Mesenchymal stem cell (in vitro differentiated cells and primary cell): ENCODE measurements at regions not wholly inside any gene's neighbourhood (a gene's known extent, or its start where the extent isn't known, plus 50 kb on each side); places are given as distances from the start of the nearest gene placed in this dataset.

ENCODE experiments used
- DNase-seq: peaks from one replicate; pipeline ENCODE4 v3.0.0-alpha.2; 2013
- H2AFZ ChIP-seq: one replicate; pipeline ENCODE4 v1.6.1; 2013; ENCODE audit warnings: low read depth, mild to moderate bottlenecking, control low read depth, inconsistent platforms, low read length, moderate library complexity
- H2AK5ac ChIP-seq: 2 replicates; pipeline ENCODE4 v1.6.1; 2013; ENCODE audit warnings: low read length, moderate library complexity, mild to moderate bottlenecking, inconsistent platforms; ENCODE audit not compliant: severe bottlenecking
- H2BK120ac ChIP-seq: one replicate; pipeline ENCODE4 v1.6.1; 2013; ENCODE audit warnings: low read depth, mild to moderate bottlenecking, inconsistent platforms, low read length, moderate library complexity
- H2BK12ac ChIP-seq, 2 experiments: one replicate each; pipeline ENCODE4 v1.6.1; 2013; ENCODE audit warnings: inconsistent platforms in 2 of 2, low read length in 2 of 2, mild to moderate bottlenecking in 2 of 2, moderate library complexity in 2 of 2, control low read depth in 1 of 2
- H2BK15ac ChIP-seq: one replicate; pipeline ENCODE4 v1.6.1; 2013; ENCODE audit warnings: mild to moderate bottlenecking, low read depth, inconsistent platforms; ENCODE audit not compliant: poor library complexity, severe bottlenecking
- H2BK5ac ChIP-seq: 2 replicates; pipeline ENCODE4 v1.6.1; 2013; ENCODE audit warnings: low read depth, mild to moderate bottlenecking, low read length, control low read depth, inconsistent platforms; ENCODE audit not compliant: poor library complexity, severe bottlenecking
- H3K14ac ChIP-seq, 2 experiments: one replicate each; pipeline ENCODE4 v1.6.1; 2013; ENCODE audit warnings: inconsistent platforms in 2 of 2, low read length in 2 of 2, control low read depth in 1 of 2, mild to moderate bottlenecking in 1 of 2, moderate library complexity in 1 of 2
- H3K18ac ChIP-seq, 2 experiments: one replicate each; pipeline ENCODE4 v1.6.1; 2013; ENCODE audit warnings: inconsistent platforms in 2 of 2, low read length in 2 of 2, control low read depth in 1 of 2, low read depth in 1 of 2, mild to moderate bottlenecking in 1 of 2
- H3K23ac ChIP-seq, 2 experiments: one replicate each; pipeline ENCODE4 v1.6.1; 2013; ENCODE audit warnings: inconsistent platforms in 2 of 2, low read length in 2 of 2, mild to moderate bottlenecking in 2 of 2, moderate library complexity in 2 of 2, control low read depth in 1 of 2
- H3K27ac ChIP-seq: 2 replicates; pipeline ENCODE4 v1.5.1; 2013; ENCODE audit warnings: mild to moderate bottlenecking, moderate library complexity, low read length, control low read depth, inconsistent platforms; ENCODE audit not compliant: poor library complexity, severe bottlenecking
- H3K27me3 ChIP-seq, 2 experiments: 2 replicates each; pipeline versions ENCODE4 v1.6.1 to v1.7.0; 2013; ENCODE audit warnings: low read length in 2 of 2, mild to moderate bottlenecking in 2 of 2, moderate library complexity in 2 of 2, control low read depth in 1 of 2, inconsistent platforms in 1 of 2; ENCODE audit not compliant: control insufficient read depth in 1 of 2, insufficient read depth in 1 of 2
- H3K36me3 ChIP-seq, 2 experiments: 2 replicates each; pipeline versions ENCODE4 v1.6.1 to v1.7.0; 2013; ENCODE audit warnings: low read length in 2 of 2, control low read depth in 1 of 2, inconsistent platforms in 1 of 2, low read depth in 1 of 2, mild to moderate bottlenecking in 1 of 2; ENCODE audit not compliant: insufficient read depth in 2 of 2, control insufficient read depth in 1 of 2
- H3K4ac ChIP-seq, 2 experiments: one replicate each; pipeline ENCODE4 v1.6.1; 2013; ENCODE audit warnings: inconsistent platforms in 2 of 2, low read length in 2 of 2, mild to moderate bottlenecking in 2 of 2, moderate library complexity in 2 of 2, control low read depth in 1 of 2, low read depth in 1 of 2
- H3K4me1 ChIP-seq: 2 replicates; pipeline ENCODE4 v1.6.1; 2013; ENCODE audit warnings: low read depth, low read length, control low read depth; ENCODE audit not compliant: control insufficient read depth, insufficient read depth
- H3K4me2 ChIP-seq: 2 replicates; pipeline ENCODE4 v1.6.1; 2013; ENCODE audit warnings: low read length, mild to moderate bottlenecking, inconsistent platforms; ENCODE audit not compliant: poor library complexity, severe bottlenecking
- H3K4me3 ChIP-seq, 2 experiments: 2 replicates each; pipeline versions ENCODE4 v1.5.1 to v1.7.0; 2013; ENCODE audit warnings: low read length in 2 of 2, mild to moderate bottlenecking in 2 of 2, control low read depth in 1 of 2, low read depth in 1 of 2; ENCODE audit not compliant: insufficient read depth in 1 of 2
- H3K79me1 ChIP-seq: replicated peaks from 2 replicates; pipeline ENCODE4 v1.6.1; 2013; ENCODE audit warnings: mild to moderate bottlenecking, control low read depth, low read length, inconsistent platforms; ENCODE audit not compliant: poor library complexity, severe bottlenecking
- H3K9ac ChIP-seq: 2 replicates; pipeline ENCODE4 v1.7.0; 2013; ENCODE audit warnings: mild to moderate bottlenecking, low read length, moderate library complexity
- H3K9me3 ChIP-seq: 2 replicates; pipeline ENCODE4 v1.7.0; 2013; ENCODE audit warnings: mild to moderate bottlenecking, low read length; ENCODE audit not compliant: control insufficient read depth
- H4K8ac ChIP-seq: one replicate; pipeline ENCODE4 v1.6.1; 2013; ENCODE audit warnings: inconsistent platforms, mild to moderate bottlenecking, low read length, moderate library complexity
- H4K91ac ChIP-seq: one replicate; pipeline ENCODE4 v1.6.1; 2013; ENCODE audit warnings: mild to moderate bottlenecking, low read length, inconsistent platforms
- WGBS: methylation state at CpG from one replicate; pipeline ENCODE4 v1.1.7; 2013; ENCODE audit warnings: mixed read lengths; 5-methylcytosine and 5-hydroxymethylcytosine counted together

GRCh38 chr11:39780131-39780530 is 1679.3 kb downstream of the LRRC4C start:
- H3K4ac ChIP-seq: no peak overlapping the region
- H4K8ac ChIP-seq: no peak overlapping the region
- H2BK12ac ChIP-seq: no peak overlapping the region
- H3K18ac ChIP-seq: no peak overlapping the region
- no peak overlapping the region for H3K4me3 ChIP-seq
- no peak overlapping the region for H2BK5ac ChIP-seq
- no peak overlapping the region for H2AFZ ChIP-seq
- no peaks in the 10 kb centered on the region for H3K36me3 ChIP-seq
- no peak overlapping the region for H3K14ac ChIP-seq
- H3K27ac ChIP-seq: no peak overlapping the region
- H3K4me1 ChIP-seq: no peaks in the 10 kb centered on the region
- no peak overlapping the region for H4K91ac ChIP-seq
- no peak for DNase-seq
- no peaks in the 10 kb centered on the region for H3K27me3 ChIP-seq
- no peak overlapping the region for H2AK5ac ChIP-seq
- no peak overlapping the region for H2BK15ac ChIP-seq
- H3K23ac ChIP-seq: no peak overlapping the region
- WGBS: 88% methylated on average over 3 of the region's 3 CpGs
- H3K4me2 ChIP-seq: no peak overlapping the region
- H2BK120ac ChIP-seq: no peak overlapping the region
- H3K9me3 ChIP-seq: no peaks in the 10 kb centered on the region
- H3K79me1 ChIP-seq: no peaks in the 10 kb centered on the region
- H3K9ac ChIP-seq: no peak overlapping the region

GRCh38 chr11:39777035-39777434 is 1682.4 kb downstream of the LRRC4C start:
- 100% methylated on average over 2 of the region's 3 CpGs for WGBS
- no peak overlapping the region for H3K4me3 ChIP-seq
- no peaks in the 10 kb centered on the region for H3K27me3 ChIP-seq
- no peaks in the 10 kb centered on the region for H3K4me1 ChIP-seq
- H2BK120ac ChIP-seq: no peak overlapping the region
- no peak overlapping the region for H3K14ac ChIP-seq
- H3K18ac ChIP-seq: no peak overlapping the region
- no peaks in the 10 kb centered on the region for H3K36me3 ChIP-seq
- no peak overlapping the region for H3K4me2 ChIP-seq
- H3K9ac ChIP-seq: no peak overlapping the region
- no peak overlapping the region for H2AK5ac ChIP-seq
- H3K4ac ChIP-seq: no peak overlapping the region
- no peak overlapping the region for H4K91ac ChIP-seq
- H2BK15ac ChIP-seq: no peak overlapping the region
- H2AFZ ChIP-seq: no peak overlapping the region
- H3K79me1 ChIP-seq: no peaks in the 10 kb centered on the region
- no peak overlapping the region for H2BK12ac ChIP-seq
- DNase-seq: no peak
- H3K27ac ChIP-seq: no peak overlapping the region
- no peaks in the 10 kb centered on the region for H3K9me3 ChIP-seq
- H4K8ac ChIP-seq: no peak overlapping the region
- no peak overlapping the region for H2BK5ac ChIP-seq
- no peak overlapping the region for H3K23ac ChIP-seq

DNA sequence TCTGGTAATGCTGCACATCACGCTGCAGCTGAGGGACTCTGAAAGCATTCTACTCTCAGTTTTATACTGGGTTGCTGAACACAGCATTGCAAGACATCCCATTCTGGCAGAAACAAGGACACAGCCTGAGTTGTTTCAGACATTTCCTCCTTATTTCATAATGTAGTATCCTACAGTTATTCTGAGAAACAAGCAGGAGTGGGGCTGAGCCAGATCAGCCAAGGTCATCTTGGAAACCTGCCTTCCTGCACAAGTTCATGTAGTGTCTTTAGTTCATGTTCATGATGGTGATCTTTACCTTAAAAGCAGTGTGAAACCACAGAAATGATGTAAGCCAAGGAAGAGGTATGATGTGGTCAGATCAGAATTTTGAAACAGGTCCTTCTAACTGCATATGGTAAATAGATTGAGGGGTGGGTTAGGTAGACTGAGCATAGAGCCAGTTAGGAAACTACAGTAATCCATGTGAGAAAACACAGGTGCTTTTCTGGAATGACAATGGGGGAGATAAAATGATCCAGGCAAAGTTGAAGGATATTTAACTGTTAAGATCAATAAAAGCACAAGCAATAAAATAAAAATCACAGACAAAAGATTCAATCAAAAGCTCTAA is 1686.8 kb downstream of the LRRC4C start:
- Histone ChIP-seq H3K9me3 (no peaks in the 10 kb centered on the region), H3K36me3 (no peaks in the 10 kb centered on the region), H3K23ac (no peak overlapping the region), H2BK15ac (no peak overlapping the region), H3K79me1 (no peaks in the 10 kb centered on the region), H2BK5ac (no peak overlapping the region), H3K27ac (no peak overlapping the region), H2AK5ac (no peak overlapping the region), H3K4me3 (no peak overlapping the region), H4K8ac (no peak overlapping the region), H3K9ac (no peak overlapping the region), H2BK120ac (no peak overlapping the region), H3K4ac (peak overlapping the region in 1 of 2 experiments; percentile 7), H3K27me3 (no peaks in the 10 kb centered on the region), H3K18ac (no peak overlapping the region), H4K91ac (no peak overlapping the region), H2AFZ (no peak overlapping the region), H2BK12ac (no peak overlapping the region), H3K4me2 (no peak overlapping the region), H3K4me1 (no peaks in the 10 kb centered on the region), H3K14ac (no peak overlapping the region)
- DNase-seq: no peak
- WGBS: 100% methylated on average over 1 of the region's 1 CpG

DNA sequence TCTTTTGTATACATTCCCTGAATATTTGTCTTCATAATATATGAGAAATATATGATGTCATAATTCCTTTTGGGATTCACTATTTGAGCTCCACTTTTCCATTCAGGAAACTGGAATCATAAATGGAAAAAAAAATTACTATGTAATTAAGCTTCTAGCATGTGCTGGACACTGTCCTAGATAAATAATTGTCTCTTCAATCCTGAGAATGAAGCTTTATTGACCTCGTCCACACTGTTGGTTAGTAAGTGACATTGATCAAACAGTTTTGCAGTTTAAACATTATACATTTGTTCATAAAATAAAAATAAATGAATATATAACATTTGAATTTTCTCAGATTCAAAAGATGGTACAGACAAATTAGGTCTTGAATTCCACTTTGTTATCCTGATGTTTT is 1691.2 kb downstream of the LRRC4C start:
- no peaks in the 10 kb centered on the region for H3K79me1 ChIP-seq
- no CpG with 5 or more reads among the region's 1 CpG for WGBS
- no peak for DNase-seq
- H3K4ac ChIP-seq: no peak overlapping the region
- H3K23ac ChIP-seq: no peak overlapping the region
- no peak overlapping the region for H3K14ac ChIP-seq
- H3K4me2 ChIP-seq: no peak overlapping the region
- H3K27ac ChIP-seq: no peak overlapping the region
- H4K91ac ChIP-seq: no peak overlapping the region
- no peaks in the 10 kb centered on the region for H3K36me3 ChIP-seq
- H3K9me3 ChIP-seq: no peaks in the 10 kb centered on the region
- H2BK15ac ChIP-seq: no peak overlapping the region
- H2AFZ ChIP-seq: no peak overlapping the region
- H3K27me3 ChIP-seq: no peaks in the 10 kb centered on the region
- H3K4me3 ChIP-seq: no peak overlapping the region
- no peak overlapping the region for H2BK12ac ChIP-seq
- H2AK5ac ChIP-seq: no peak overlapping the region
- H4K8ac ChIP-seq: no peak overlapping the region
- no peak overlapping the region for H2BK5ac ChIP-seq
- H3K9ac ChIP-seq: no peak overlapping the region
- no peak overlapping the region for H2BK120ac ChIP-seq
- no peak overlapping the region for H3K18ac ChIP-seq
- H3K4me1 ChIP-seq: no peaks in the 10 kb centered on the region
